GM23248 (cell line): ENCODE measurements at regions not wholly inside any gene's neighbourhood (a gene's known extent, or its start where the extent isn't known, plus 50 kb on each side); places are given as distances from the start of the nearest gene placed in this dataset.

Source experiments
- DNase-seq: peaks from one replicate; pipeline ENCODE4 v3.0.0-alpha.2; 2015
- H2AFZ ChIP-seq: fragments of 200-600 bp; sonication (generic); 2 replicates; pipeline ENCODE4 v1.6.1; 2016; ENCODE audit warnings: antibody characterized with exemption
- H3F3A ChIP-seq: fragments of 200-600 bp; sonication (generic); 2 replicates; pipeline ENCODE4 v1.6.1; 2016; ENCODE audit warnings: mild to moderate bottlenecking, antibody characterized with exemption, mixed run types; ENCODE audit not compliant: insufficient read depth
- H3K27ac ChIP-seq: fragments of 200-600 bp; sonication (generic); 2 replicates; pipeline ENCODE4 v1.5.1; 2016; ENCODE audit warnings: mild to moderate bottlenecking
- H3K27me3 ChIP-seq: fragments of 200-600 bp; sonication (generic); replicated peaks from 2 replicates; pipeline ENCODE4 v1.6.1; 2016; ENCODE audit warnings: mild to moderate bottlenecking; ENCODE audit not compliant: insufficient read depth
- H3K36me3 ChIP-seq: fragments of 200-600 bp; sonication (generic); 2 replicates; pipeline ENCODE4 v1.6.1; 2016; ENCODE audit warnings: low read depth, mild to moderate bottlenecking
- H3K4me1 ChIP-seq: fragments of 200-600 bp; sonication (generic); 2 replicates; pipeline ENCODE4 v1.6.1; 2016; ENCODE audit warnings: mild to moderate bottlenecking; ENCODE audit not compliant: insufficient read depth
- H3K4me2 ChIP-seq: fragments of 200-600 bp; sonication (generic); one replicate; pipeline ENCODE4 v1.6.1; 2016; ENCODE audit warnings: mild to moderate bottlenecking; ENCODE audit not compliant: unreplicated experiment
- H3K4me3 ChIP-seq: fragments of 200-600 bp; sonication (generic); 2 replicates; pipeline ENCODE4 v1.5.1; 2016; ENCODE audit warnings: mild to moderate bottlenecking
- H3K79me2 ChIP-seq: fragments of 200-600 bp; sonication (generic); 2 replicates; pipeline ENCODE4 v1.6.1; 2016; ENCODE audit warnings: mild to moderate bottlenecking; ENCODE audit not compliant: insufficient read depth
- H3K9ac ChIP-seq: fragments of 200-600 bp; sonication (generic); 2 replicates; pipeline ENCODE4 v1.6.1; 2016; ENCODE audit warnings: mild to moderate bottlenecking
- H3K9me2 ChIP-seq: fragments of 200-600 bp; sonication (generic); 2 replicates; pipeline ENCODE4 v1.6.1; 2016; ENCODE audit warnings: mixed run types, mild to moderate bottlenecking, moderate library complexity; ENCODE audit not compliant: insufficient read depth
- H3K9me3 ChIP-seq: fragments of 200-600 bp; sonication (generic); one replicate; pipeline ENCODE4 v1.6.1; 2017; ENCODE audit warnings: low read depth
- H4K20me1 ChIP-seq: fragments of 200-600 bp; sonication (generic); 2 replicates; pipeline ENCODE4 v1.6.0; 2016; ENCODE audit not compliant: insufficient read depth
- EZH2 ChIP-seq: fragments of 200-600 bp; sonication (generic); IDR thresholded peaks from 2 replicates; pipeline ENCODE4 v1.6.1; 2018; ENCODE audit warnings: antibody characterized with exemption, mild to moderate bottlenecking; ENCODE audit not compliant: insufficient read depth, poor library complexity, severe bottlenecking
- EZH2phosphoT487 ChIP-seq: fragments of 200-600 bp; sonication (generic); IDR thresholded peaks from 2 replicates; pipeline ENCODE4 v1.6.1; 2018; ENCODE audit warnings: antibody characterized with exemption, moderate library complexity, mild to moderate bottlenecking, low read depth; ENCODE audit not compliant: insufficient read depth
- WGBS, 2 experiments: methylation state at CpG; one replicate each; pipeline ENCODE4 v1.1.6; 2015 to 2017; ENCODE audit warnings: low lambda C conversion rate in 2 of 2, low coverage in 1 of 2; ENCODE audit errors: missing lambda C conversion rate in 2 of 2; 5-methylcytosine and 5-hydroxymethylcytosine counted together
- in situ Hi-C: fragments of 300-500 bp; cut with MboI; formaldehyde crosslinking; loops from 2 replicates; pipeline ENCODE4 v1.15.0; 2020

- Histone ChIP-seq H3K9me2 (no peaks in the 10 kb centered on the region), H3K4me3 (no peak overlapping the region), H3K9ac (no peak overlapping the region), H3K4me2 (no peak overlapping the region), H3K27ac (no peak overlapping the region), H3K4me1 (no peaks in the 10 kb centered on the region), H3F3A (no peaks in the 10 kb centered on the region), H2AFZ (no peak overlapping the region), H3K27me3 (no peaks in the 10 kb centered on the region), H3K79me2 (no peaks in the 10 kb centered on the region), H3K9me3 (no peaks in the 10 kb centered on the region), H4K20me1 (no peaks in the 10 kb centered on the region), H3K36me3 (no peaks in the 10 kb centered on the region)
- WGBS, 2 experiments: 84 to 85% methylated on average over 9 of the region's 9 CpGs
- in situ Hi-C loops: no loop called here
- DNase-seq: no peak
- no peak for TF ChIP-seq EZH2phosphoT487
- TF ChIP-seq EZH2: no peak
Observed at GRCh38 chr9:86809759-86810367, 137.4 kb downstream of the GAS1 start.

- Histone ChIP-seq H3K9ac (no peak overlapping the region), H4K20me1 (no peaks in the 10 kb centered on the region), H3K9me3 (no peaks in the 10 kb centered on the region), H3K27me3 (no peaks in the 10 kb centered on the region), H3K27ac (no peak overlapping the region), H3K79me2 (no peaks in the 10 kb centered on the region), H3K4me2 (no peak overlapping the region), H3K9me2 (no peaks in the 10 kb centered on the region), H3K36me3 (no peaks in the 10 kb centered on the region), H3F3A (no peaks in the 10 kb centered on the region), H2AFZ (no peak overlapping the region), H3K4me1 (no peaks in the 10 kb centered on the region), H3K4me3 (no peak overlapping the region)
- in situ Hi-C loops: no loop called here
- no peak for DNase-seq
- TF ChIP-seq EZH2 (no peak), EZH2phosphoT487 (no peak)
- WGBS, 2 experiments: 91% methylated on average over 6 of the region's 6 CpGs
Observed at GRCh38 chr9:86809151-86809550, 138.2 kb downstream of the GAS1 start.

- Histone ChIP-seq H3K9me3 (no peaks in the 10 kb centered on the region), H2AFZ (peak overlapping the region; percentile 65), H3F3A (no peaks in the 10 kb centered on the region), H3K4me3 (no peak overlapping the region), H4K20me1 (no peaks in the 10 kb centered on the region), H3K27ac (no peak overlapping the region), H3K4me2 (no peak overlapping the region), H3K27me3 (no peaks in the 10 kb centered on the region), H3K4me1 (no peaks in the 10 kb centered on the region), H3K9me2 (no peaks in the 10 kb centered on the region), H3K36me3 (no peaks in the 10 kb centered on the region), H3K9ac (no peak overlapping the region), H3K79me2 (no peaks in the 10 kb centered on the region)
- 32 to 36% methylated on average over 16 of the region's 16 CpGs for WGBS, 2 experiments
- in situ Hi-C loops: no loop called here
- TF ChIP-seq EZH2: no peak
- no peak for TF ChIP-seq EZH2phosphoT487
- peak; percentile 14 for DNase-seq
Observed at GRCh38 chr9:86807367-86807976, 139.8 kb downstream of the GAS1 start.

- no peaks in the 10 kb centered on the region for H3K79me2 ChIP-seq
- H3F3A ChIP-seq: no peaks in the 10 kb centered on the region
- WGBS, 2 experiments: 89 to 97% methylated on average over 3 of the region's 3 CpGs
- no peaks in the 10 kb centered on the region for H3K9me2 ChIP-seq
- no peak overlapping the region for H3K9ac ChIP-seq
- no peaks in the 10 kb centered on the region for H3K36me3 ChIP-seq
- no peak overlapping the region for H2AFZ ChIP-seq
- H3K4me1 ChIP-seq: peaks cover 7% of the 10 kb centered on the region; the same call in 1 of the 2 replicates
- TF ChIP-seq EZH2phosphoT487 (no peak), EZH2 (no peak)
- in situ Hi-C loops: no loop called here
- H3K4me3 ChIP-seq: no peak overlapping the region
- H3K9me3 ChIP-seq: no peaks in the 10 kb centered on the region
- H3K27ac ChIP-seq: no peak overlapping the region
- no peak overlapping the region for H3K4me2 ChIP-seq
- no peaks in the 10 kb centered on the region for H4K20me1 ChIP-seq
- no peaks in the 10 kb centered on the region for H3K27me3 ChIP-seq
- no peak for DNase-seq
Observed at GRCh38 chr9:86804011-86804410, 143.3 kb downstream of the GAS1 start.
